SK-N-SH (cell line): ENCODE measurements at regions not wholly inside any gene's neighbourhood (a gene's known extent, or its start where the extent isn't known, plus 50 kb on each side); places are given as distances from the start of the nearest gene placed in this dataset.
"Not testable (repeated sequence)": the region's sequence is repeated elsewhere in the genome, so short reads cannot be mapped to it uniquely, and the experiment has no call there.

Experiments
- CTCF ChIP-seq: fragments of 200-600 bp; sonication (generic); IDR thresholded peaks from 2 replicates; pipeline ENCODE4 v1.6.1; 2017; ENCODE audit warnings: antibody characterized with exemption, mild to moderate bottlenecking, moderate library complexity
- EP300 ChIP-seq, 2 experiments: IDR thresholded peaks; 2 replicates each; pipeline versions ENCODE4 v1.4.0 to v1.6.1; 2012; ENCODE audit warnings: borderline replicate concordance in 1 of 2, low read depth in 1 of 2, low read length in 1 of 2
- GATA2 ChIP-seq: sonication (generic); formaldehyde crosslinking; IDR thresholded peaks from 2 replicates; pipeline ENCODE4 v1.5.0; 2020; ENCODE audit warnings: mild to moderate bottlenecking, missing genetic modification reagents
- MAX ChIP-seq: IDR thresholded peaks from 2 replicates; pipeline ENCODE4 v1.4.0; 2012; ENCODE audit warnings: low read depth
- MEF2A ChIP-seq: IDR thresholded peaks from 2 replicates; pipeline ENCODE4 v1.4.0; 2012; ENCODE audit warnings: low read depth, borderline replicate concordance
- MXI1 ChIP-seq: IDR thresholded peaks from 2 replicates; pipeline ENCODE4 v1.6.1; 2012; ENCODE audit warnings: mild to moderate bottlenecking, low read depth, low read length, improper control_type of control experiment
- NRF1 ChIP-seq: IDR thresholded peaks from 2 replicates; pipeline ENCODE4 v1.6.1; 2012; ENCODE audit warnings: low read depth, mild to moderate bottlenecking, low read length
- REST ChIP-seq: IDR thresholded peaks from 2 replicates; pipeline ENCODE4 v1.6.1; 2012; ENCODE audit warnings: mild to moderate bottlenecking, low read depth, low read length, moderate library complexity
- RXRA ChIP-seq: IDR thresholded peaks from 2 replicates; pipeline ENCODE4 v1.4.0; 2012; ENCODE audit warnings: low read depth, mild to moderate bottlenecking, borderline replicate concordance
- TAF1 ChIP-seq: IDR thresholded peaks from 2 replicates; pipeline ENCODE4 v1.6.1; 2012; ENCODE audit warnings: low read depth, mild to moderate bottlenecking, low read length, moderate library complexity, borderline replicate concordance
- YY1 ChIP-seq: IDR thresholded peaks from 2 replicates; pipeline ENCODE4 v1.4.0; 2012; ENCODE audit warnings: low read depth, mild to moderate bottlenecking

DNA sequence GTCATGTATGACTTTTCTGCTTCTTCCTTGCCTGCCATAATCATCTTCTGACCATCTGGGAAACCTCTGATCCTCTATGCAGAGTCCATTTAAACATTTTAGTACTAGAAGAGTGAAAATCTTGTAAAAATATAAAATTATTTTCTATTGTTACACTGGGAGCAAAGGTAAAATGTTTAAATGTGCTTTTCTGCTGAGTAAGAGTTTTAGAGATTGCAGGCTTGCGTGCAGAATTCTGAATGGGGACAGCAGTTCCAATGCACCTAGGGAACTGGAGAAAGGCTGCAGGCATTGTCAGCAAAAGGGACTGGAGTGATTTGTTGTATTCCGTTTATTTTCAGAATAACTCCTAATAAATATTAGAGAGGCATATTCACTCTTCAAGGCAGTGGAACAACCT, 180.7 kb downstream of the ZNF37A start:
- TF ChIP-seq MXI1; CTCF; RXRA; YY1; TAF1; EP300 (IDR thresholded peaks at IDR 0.05; ENCODE audit: borderline replicate concordance in 1 of 2, low read depth in 1 of 2, low read length in 1 of 2); REST; MEF2A; MAX; GATA2 (CRISPR knock-in tag); NRF1: not testable (repeated sequence)
